Liver (tissue), 8 donors: ENCODE measurements at regions not wholly inside any gene's neighbourhood (a gene's known extent, or its start where the extent isn't known, plus 50 kb on each side); places are given as distances from the start of the nearest gene placed in this dataset.

ENCODE experiments used
- DNase-seq: peaks from one replicate; pipeline ENCODE4 v3.0.0-alpha.2; 2017; ENCODE audit warnings: low spot score
- H3K27ac ChIP-seq, 2 donors: one replicate each; pipeline ENCODE4 v1.7.0; 2013; ENCODE audit warnings: inconsistent platforms in 2 of 2, low read length in 2 of 2, control low read depth in 1 of 2, low read depth in 1 of 2, mild to moderate bottlenecking in 1 of 2
- H3K27me3 ChIP-seq, 4 donors: one replicate each; pipeline versions ENCODE4 v1.6.1 to v1.7.0; 2013; ENCODE audit warnings: low read length in 3 of 4, inconsistent platforms in 1 of 4, mild to moderate bottlenecking in 1 of 4, moderate library complexity in 1 of 4; ENCODE audit not compliant: control insufficient read depth in 4 of 4, insufficient read depth in 4 of 4
- H3K36me3 ChIP-seq, 4 donors: one replicate each; pipeline versions ENCODE4 v1.6.1 to v1.7.0; 2013; ENCODE audit warnings: low read length in 3 of 4, mild to moderate bottlenecking in 3 of 4, low read depth in 1 of 4, moderate library complexity in 1 of 4; ENCODE audit not compliant: control insufficient read depth in 4 of 4, insufficient read depth in 3 of 4
- H3K4me1 ChIP-seq, 4 donors: one replicate each; pipeline versions ENCODE4 v1.6.1 to v1.7.0; 2013; ENCODE audit warnings: low read length in 3 of 4, mild to moderate bottlenecking in 3 of 4, moderate library complexity in 1 of 4; ENCODE audit not compliant: control insufficient read depth in 4 of 4, insufficient read depth in 4 of 4
- H3K4me3 ChIP-seq, 3 donors: one replicate each; pipeline versions ENCODE4 v1.6.1 to v1.7.0; 2013; ENCODE audit warnings: low read length in 3 of 3, control low read depth in 1 of 3, low read depth in 1 of 3, mild to moderate bottlenecking in 1 of 3
- H3K9ac ChIP-seq, 2 donors: one replicate each; pipeline ENCODE4 v1.7.0; 2013; ENCODE audit warnings: low read length in 2 of 2, mild to moderate bottlenecking in 2 of 2, moderate library complexity in 2 of 2, control low read depth in 1 of 2, low read depth in 1 of 2
- H3K9me3 ChIP-seq, 4 donors: one replicate each; pipeline versions ENCODE4 v1.6.1 to v1.7.0; 2013; ENCODE audit warnings: low read length in 3 of 4; ENCODE audit not compliant: control insufficient read depth in 4 of 4
- EGR1 ChIP-seq, 2 donors: IDR thresholded peaks; 2 replicates each; pipeline ENCODE4 v1.6.1; 2016 to 2018; ENCODE audit warnings: antibody characterized with exemption in 2 of 2, low read depth in 2 of 2
- FOXA1 ChIP-seq: IDR thresholded peaks from 2 replicates; pipeline ENCODE4 v1.6.1; 2016; ENCODE audit warnings: antibody characterized with exemption
- FOXA2 ChIP-seq: IDR thresholded peaks from 2 replicates; pipeline ENCODE4 v1.6.1; 2016; ENCODE audit warnings: antibody characterized with exemption
- GABPA ChIP-seq, 2 donors: IDR thresholded peaks in 1 of 2; conservative IDR thresholded peaks in 1 of 2; 2 replicates each; pipeline ENCODE4 v1.6.1; 2016; ENCODE audit warnings: antibody characterized with exemption in 2 of 2, mild to moderate bottlenecking in 1 of 2, moderate library complexity in 1 of 2
- HNF4A ChIP-seq, 2 donors: conservative IDR thresholded peaks; 2 replicates each; pipeline ENCODE4 v1.6.1; 2016; ENCODE audit warnings: antibody characterized with exemption in 2 of 2, mild to moderate bottlenecking in 2 of 2
- HNF4G ChIP-seq: IDR thresholded peaks from 2 replicates; pipeline ENCODE4 v1.6.1; 2016; ENCODE audit warnings: antibody characterized with exemption
- JUND ChIP-seq, 2 donors: IDR thresholded peaks; 2 replicates each; pipeline ENCODE4 v1.6.1; 2016; ENCODE audit warnings: antibody characterized with exemption in 2 of 2
- NR2F2 ChIP-seq: IDR thresholded peaks from 2 replicates; pipeline ENCODE4 v1.6.1; 2016; ENCODE audit warnings: antibody characterized with exemption
- RAD21 ChIP-seq, 2 donors: IDR thresholded peaks; 2 replicates each; pipeline ENCODE4 v1.6.1; 2016; ENCODE audit warnings: antibody characterized with exemption in 2 of 2, mild to moderate bottlenecking in 2 of 2
- RXRA ChIP-seq, 2 donors: IDR thresholded peaks; 2 replicates each; pipeline ENCODE4 v1.6.1; 2017 to 2018; ENCODE audit warnings: antibody characterized with exemption in 2 of 2, mild to moderate bottlenecking in 1 of 2
- SP1 ChIP-seq: IDR thresholded peaks from 2 replicates; pipeline ENCODE4 v1.6.1; 2018; ENCODE audit warnings: antibody characterized with exemption, mild to moderate bottlenecking
- TAF1 ChIP-seq: conservative IDR thresholded peaks from 2 replicates; pipeline ENCODE4 v1.6.1; 2016; ENCODE audit warnings: antibody characterized with exemption, mild to moderate bottlenecking
- YY1 ChIP-seq: IDR thresholded peaks from 2 replicates; pipeline ENCODE4 v1.6.1; 2016; ENCODE audit warnings: antibody characterized with exemption, mild to moderate bottlenecking
- WGBS: extraction: QIAGEN DNeasy Blood & Tissue Kit; methylation state at CpG from one replicate; pipeline ENCODE4 v1.1.7; 2013; 5-methylcytosine and 5-hydroxymethylcytosine counted together
- TF ChIP-seq, protein P1 (sequence below): IDR thresholded peaks from 2 replicates; pipeline ENCODE4 v1.6.1; 2016; ENCODE audit warnings: antibody characterized with exemption
- TF ChIP-seq, protein P2 (sequence below): fragments of 150-350 bp; IDR thresholded peaks from 2 replicates; pipeline ENCODE4 v1.5.1; 2017; ENCODE audit warnings: improper control_type of control experiment, low read depth, low read length; ENCODE audit not compliant: missing input control
- TF ChIP-seq, protein P3 (sequence below): IDR thresholded peaks from 2 replicates; pipeline ENCODE4 v1.6.1; 2016; ENCODE audit warnings: antibody characterized with exemption
- TF ChIP-seq, protein P4 (sequence below): IDR thresholded peaks from 2 replicates; pipeline ENCODE4 v1.6.1; 2016; ENCODE audit warnings: antibody characterized with exemption
- TF ChIP-seq, protein P5 (sequence below): IDR thresholded peaks from 2 replicates; pipeline ENCODE4 v1.6.1; 2016; ENCODE audit warnings: antibody characterized with exemption, mild to moderate bottlenecking
- donor health status: healthy.
- donor health status: healthy.
- donor health status: healthy.
- donor health status: healthy.
- donor health status: healthy.

DNA sequence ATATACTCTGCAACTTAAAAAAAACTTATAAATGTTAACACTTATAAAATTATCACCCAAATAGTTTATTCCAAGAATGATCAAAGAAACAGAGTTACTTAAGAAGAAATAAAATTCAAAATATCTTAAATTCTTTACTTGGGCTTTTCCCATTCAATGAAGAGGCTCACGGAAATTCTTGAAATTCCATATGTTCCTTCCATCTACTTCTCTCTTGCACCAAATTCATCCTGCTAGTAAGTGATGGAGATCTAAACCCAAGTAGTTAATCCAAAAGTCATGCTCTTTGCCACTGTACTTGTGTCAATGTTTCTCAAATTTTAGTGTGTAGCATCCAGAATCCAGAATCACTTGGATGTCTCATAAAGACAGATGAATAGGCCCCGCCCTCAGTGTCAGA, 465.9 kb downstream of the TXNL1 start (continued):
- TF ChIP-seq RXRA (IDR thresholded peaks at IDR 0.05) (no peak), HNF4A (conservative IDR thresholded peaks at IDR 0.05) (no peak), EGR1 (IDR thresholded peaks at IDR 0.05; ENCODE audit: low read depth in 2 of 2) (no peak)

DNA sequence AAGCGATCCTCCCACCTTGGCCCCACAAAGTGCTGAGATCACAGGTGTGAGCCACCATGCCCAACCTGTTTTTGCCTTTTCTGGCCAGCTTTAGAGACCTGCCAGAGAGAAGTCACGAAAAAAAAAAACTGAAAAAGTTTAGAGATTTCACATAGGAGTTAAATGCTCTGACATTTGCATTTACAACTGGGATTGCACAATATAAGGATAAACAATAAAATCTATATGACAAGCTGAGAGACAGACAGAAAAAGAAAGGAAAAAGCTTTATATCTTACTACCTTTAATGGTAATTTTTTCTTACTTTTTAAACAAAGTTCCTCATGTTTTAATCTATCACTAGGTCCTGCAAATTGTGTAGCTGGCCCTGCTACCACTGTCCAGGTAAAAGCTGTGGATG, 466.5 kb downstream of the TXNL1 start:
- no peak for DNase-seq
- no peaks in the 10 kb centered on the region for H3K9me3 ChIP-seq
- no peak overlapping the region for H3K27ac ChIP-seq
- H3K4me1 ChIP-seq = peaks cover 0 to 5% (median 0%) of the 10 kb centered on the region in 4 donors
- no peak overlapping the region for H3K9ac ChIP-seq
- WGBS = 91% methylated on average over 2 of the region's 2 CpGs
- no peak overlapping the region for H3K4me3 ChIP-seq
- H3K36me3 ChIP-seq = no peaks in the 10 kb centered on the region
- no peaks in the 10 kb centered on the region for H3K27me3 ChIP-seq
- no peak for TF ChIP-seq YY1
- TF ChIP-seq JUND (IDR thresholded peaks at IDR 0.05) = no peak
- TF ChIP-seq, protein P1, sequence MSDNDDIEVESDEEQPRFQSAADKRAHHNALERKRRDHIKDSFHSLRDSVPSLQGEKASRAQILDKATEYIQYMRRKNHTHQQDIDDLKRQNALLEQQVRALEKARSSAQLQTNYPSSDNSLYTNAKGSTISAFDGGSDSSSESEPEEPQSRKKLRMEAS = no peak
- no peak for TF ChIP-seq NR2F2
- no peak for TF ChIP-seq FOXA1
- no peak for TF ChIP-seq HNF4A (conservative IDR thresholded peaks at IDR 0.05)
- no peak for TF ChIP-seq RAD21 (IDR thresholded peaks at IDR 0.05)
- TF ChIP-seq, protein P2, sequence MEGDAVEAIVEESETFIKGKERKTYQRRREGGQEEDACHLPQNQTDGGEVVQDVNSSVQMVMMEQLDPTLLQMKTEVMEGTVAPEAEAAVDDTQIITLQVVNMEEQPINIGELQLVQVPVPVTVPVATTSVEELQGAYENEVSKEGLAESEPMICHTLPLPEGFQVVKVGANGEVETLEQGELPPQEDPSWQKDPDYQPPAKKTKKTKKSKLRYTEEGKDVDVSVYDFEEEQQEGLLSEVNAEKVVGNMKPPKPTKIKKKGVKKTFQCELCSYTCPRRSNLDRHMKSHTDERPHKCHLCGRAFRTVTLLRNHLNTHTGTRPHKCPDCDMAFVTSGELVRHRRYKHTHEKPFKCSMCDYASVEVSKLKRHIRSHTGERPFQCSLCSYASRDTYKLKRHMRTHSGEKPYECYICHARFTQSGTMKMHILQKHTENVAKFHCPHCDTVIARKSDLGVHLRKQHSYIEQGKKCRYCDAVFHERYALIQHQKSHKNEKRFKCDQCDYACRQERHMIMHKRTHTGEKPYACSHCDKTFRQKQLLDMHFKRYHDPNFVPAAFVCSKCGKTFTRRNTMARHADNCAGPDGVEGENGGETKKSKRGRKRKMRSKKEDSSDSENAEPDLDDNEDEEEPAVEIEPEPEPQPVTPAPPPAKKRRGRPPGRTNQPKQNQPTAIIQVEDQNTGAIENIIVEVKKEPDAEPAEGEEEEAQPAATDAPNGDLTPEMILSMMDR = no peak
- TF ChIP-seq, protein P3, sequence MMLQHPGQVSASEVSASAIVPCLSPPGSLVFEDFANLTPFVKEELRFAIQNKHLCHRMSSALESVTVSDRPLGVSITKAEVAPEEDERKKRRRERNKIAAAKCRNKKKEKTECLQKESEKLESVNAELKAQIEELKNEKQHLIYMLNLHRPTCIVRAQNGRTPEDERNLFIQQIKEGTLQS = no peak
- TF ChIP-seq TAF1 = no peak
- TF ChIP-seq GABPA (IDR thresholded peaks at IDR 0.05 in 1 of 2, conservative IDR thresholded peaks at IDR 0.05 in 1 of 2) = no peak
- TF ChIP-seq SP1 = no peak
- no peak for TF ChIP-seq RXRA (IDR thresholded peaks at IDR 0.05)
- TF ChIP-seq, protein P4, sequence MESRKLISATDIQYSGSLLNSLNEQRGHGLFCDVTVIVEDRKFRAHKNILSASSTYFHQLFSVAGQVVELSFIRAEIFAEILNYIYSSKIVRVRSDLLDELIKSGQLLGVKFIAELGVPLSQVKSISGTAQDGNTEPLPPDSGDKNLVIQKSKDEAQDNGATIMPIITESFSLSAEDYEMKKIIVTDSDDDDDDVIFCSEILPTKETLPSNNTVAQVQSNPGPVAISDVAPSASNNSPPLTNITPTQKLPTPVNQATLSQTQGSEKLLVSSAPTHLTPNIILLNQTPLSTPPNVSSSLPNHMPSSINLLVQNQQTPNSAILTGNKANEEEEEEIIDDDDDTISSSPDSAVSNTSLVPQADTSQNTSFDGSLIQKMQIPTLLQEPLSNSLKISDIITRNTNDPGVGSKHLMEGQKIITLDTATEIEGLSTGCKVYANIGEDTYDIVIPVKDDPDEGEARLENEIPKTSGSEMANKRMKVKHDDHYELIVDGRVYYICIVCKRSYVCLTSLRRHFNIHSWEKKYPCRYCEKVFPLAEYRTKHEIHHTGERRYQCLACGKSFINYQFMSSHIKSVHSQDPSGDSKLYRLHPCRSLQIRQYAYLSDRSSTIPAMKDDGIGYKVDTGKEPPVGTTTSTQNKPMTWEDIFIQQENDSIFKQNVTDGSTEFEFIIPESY = no peak
- no peak for TF ChIP-seq HNF4G
- TF ChIP-seq, protein P5, sequence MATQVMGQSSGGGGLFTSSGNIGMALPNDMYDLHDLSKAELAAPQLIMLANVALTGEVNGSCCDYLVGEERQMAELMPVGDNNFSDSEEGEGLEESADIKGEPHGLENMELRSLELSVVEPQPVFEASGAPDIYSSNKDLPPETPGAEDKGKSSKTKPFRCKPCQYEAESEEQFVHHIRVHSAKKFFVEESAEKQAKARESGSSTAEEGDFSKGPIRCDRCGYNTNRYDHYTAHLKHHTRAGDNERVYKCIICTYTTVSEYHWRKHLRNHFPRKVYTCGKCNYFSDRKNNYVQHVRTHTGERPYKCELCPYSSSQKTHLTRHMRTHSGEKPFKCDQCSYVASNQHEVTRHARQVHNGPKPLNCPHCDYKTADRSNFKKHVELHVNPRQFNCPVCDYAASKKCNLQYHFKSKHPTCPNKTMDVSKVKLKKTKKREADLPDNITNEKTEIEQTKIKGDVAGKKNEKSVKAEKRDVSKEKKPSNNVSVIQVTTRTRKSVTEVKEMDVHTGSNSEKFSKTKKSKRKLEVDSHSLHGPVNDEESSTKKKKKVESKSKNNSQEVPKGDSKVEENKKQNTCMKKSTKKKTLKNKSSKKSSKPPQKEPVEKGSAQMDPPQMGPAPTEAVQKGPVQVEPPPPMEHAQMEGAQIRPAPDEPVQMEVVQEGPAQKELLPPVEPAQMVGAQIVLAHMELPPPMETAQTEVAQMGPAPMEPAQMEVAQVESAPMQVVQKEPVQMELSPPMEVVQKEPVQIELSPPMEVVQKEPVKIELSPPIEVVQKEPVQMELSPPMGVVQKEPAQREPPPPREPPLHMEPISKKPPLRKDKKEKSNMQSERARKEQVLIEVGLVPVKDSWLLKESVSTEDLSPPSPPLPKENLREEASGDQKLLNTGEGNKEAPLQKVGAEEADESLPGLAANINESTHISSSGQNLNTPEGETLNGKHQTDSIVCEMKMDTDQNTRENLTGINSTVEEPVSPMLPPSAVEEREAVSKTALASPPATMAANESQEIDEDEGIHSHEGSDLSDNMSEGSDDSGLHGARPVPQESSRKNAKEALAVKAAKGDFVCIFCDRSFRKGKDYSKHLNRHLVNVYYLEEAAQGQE = no peak
- no peak for TF ChIP-seq FOXA2
- TF ChIP-seq EGR1 (IDR thresholded peaks at IDR 0.05; ENCODE audit: low read depth in 2 of 2) = no peak
